A673 (cell line): ENCODE measurements at regions not wholly inside any gene's neighbourhood (a gene's known extent, or its start where the extent isn't known, plus 50 kb on each side); places are given as distances from the start of the nearest gene placed in this dataset.

Experiments
- BruUV-seq: library from RNA; stranded (reverse); fragments of 400-500 nt; replicated peaks from 2 replicates; lab custom pipeline; 2021; lab: Mats Ljungman, UMichigan
- CTCF ChIA-PET: fragments of 300-600 bp; sonication (Branson Sonifier 250); formaldehyde crosslinking; loops from one replicate; lab custom pipeline; 2022; ENCODE audit warnings: antibody characterized with exemption; lab: Charles Lee
- POLR2A ChIA-PET: fragments of 300-600 bp; sonication (Branson Sonifier 250); formaldehyde crosslinking; loops from one replicate; lab custom pipeline; 2022; ENCODE audit warnings: antibody characterized with exemption; ENCODE audit not compliant: low non-redundant PET; lab: Charles Lee
- DNase-seq: peaks from one replicate; pipeline ENCODE4 v3.0.0-alpha.2; 2015; ENCODE audit warnings: low spot score
- H3K27ac ChIP-seq: fragments of 200-600 bp; sonication (generic); 2 replicates; pipeline ENCODE4 v1.5.1; 2016; ENCODE audit warnings: mixed run types, low read depth, mild to moderate bottlenecking, mixed read lengths, antibody characterized with exemption, low read length; ENCODE audit not compliant: poor library complexity, severe bottlenecking
- H3K27me3 ChIP-seq: fragments of 200-600 bp; sonication (generic); replicated peaks from 2 replicates; pipeline ENCODE4 v1.6.1; 2017; ENCODE audit warnings: mixed run types, low read depth, mild to moderate bottlenecking, mixed read lengths, antibody characterized with exemption, low read length; ENCODE audit not compliant: insufficient read depth, poor library complexity
- H3K36me3 ChIP-seq: fragments of 200-600 bp; sonication (generic); 2 replicates; pipeline ENCODE4 v1.6.1; 2016; ENCODE audit warnings: mixed run types, mild to moderate bottlenecking, mixed read lengths, antibody characterized with exemption, low read length; ENCODE audit not compliant: insufficient read depth, poor library complexity, severe bottlenecking
- H3K4me1 ChIP-seq: fragments of 200-600 bp; sonication (generic); 2 replicates; pipeline ENCODE4 v1.6.1; 2017; ENCODE audit warnings: mixed run types, mild to moderate bottlenecking, mixed read lengths, antibody characterized with exemption, low read length; ENCODE audit not compliant: insufficient read depth, poor library complexity, severe bottlenecking
- H3K4me3 ChIP-seq: fragments of 200-600 bp; sonication (generic); 2 replicates; pipeline ENCODE4 v1.5.1; 2016; ENCODE audit warnings: low read depth, mixed run types, mild to moderate bottlenecking, mixed read lengths, low read length; ENCODE audit not compliant: poor library complexity, severe bottlenecking
- H3K9me3 ChIP-seq: fragments of 200-600 bp; sonication (generic); 2 replicates; pipeline ENCODE4 v1.6.1; 2016; ENCODE audit warnings: mixed run types, low read depth, mild to moderate bottlenecking, mixed read lengths, antibody characterized with exemption, low read length; ENCODE audit not compliant: poor library complexity, severe bottlenecking
- EZH2 ChIP-seq: fragments of 200-600 bp; sonication (generic); IDR thresholded peaks from 2 replicates; pipeline ENCODE4 v1.6.1; 2017; ENCODE audit warnings: borderline replicate concordance, low read depth, mild to moderate bottlenecking, mixed read lengths, antibody characterized with exemption, low read length; ENCODE audit not compliant: poor library complexity, severe bottlenecking
- intact Hi-C: fragments of 100-400 bp; cut with micrococcal nuclease; formaldehyde crosslinking; loops from one replicate; pipeline ENCODE4 v1.10.0; 2022; ENCODE audit not compliant: unreplicated experiment
- TF ChIP-seq, protein P1 (sequence below): fragments of 300-800, 200-600 bp; sonication (generic); conservative IDR thresholded peaks from 2 replicates; pipeline ENCODE4 v1.5.1; 2017; ENCODE audit warnings: low read depth, mild to moderate bottlenecking, antibody characterized with exemption, low read length, moderate library complexity, mixed read lengths

GRCh38 chr22:35189559-35189958, 67.7 kb upstream of the HMGXB4 start:
- no peaks in the 10 kb centered on the region for H3K27me3 ChIP-seq
- no peak overlapping the region for H3K27ac ChIP-seq
- H3K9me3 ChIP-seq, result peaks cover 8% of the 10 kb centered on the region
- CTCF ChIA-PET, result no interaction called here
- intact Hi-C loops, result no loop called here
- no peak for DNase-seq
- no peak overlapping the region for H3K4me3 ChIP-seq
- H3K4me1 ChIP-seq, result no peaks in the 10 kb centered on the region
- POLR2A ChIA-PET, result no interaction called here
- H3K36me3 ChIP-seq, result no peaks in the 10 kb centered on the region
- BruUV-seq, result no TSS peak
- TF ChIP-seq, protein P1, sequence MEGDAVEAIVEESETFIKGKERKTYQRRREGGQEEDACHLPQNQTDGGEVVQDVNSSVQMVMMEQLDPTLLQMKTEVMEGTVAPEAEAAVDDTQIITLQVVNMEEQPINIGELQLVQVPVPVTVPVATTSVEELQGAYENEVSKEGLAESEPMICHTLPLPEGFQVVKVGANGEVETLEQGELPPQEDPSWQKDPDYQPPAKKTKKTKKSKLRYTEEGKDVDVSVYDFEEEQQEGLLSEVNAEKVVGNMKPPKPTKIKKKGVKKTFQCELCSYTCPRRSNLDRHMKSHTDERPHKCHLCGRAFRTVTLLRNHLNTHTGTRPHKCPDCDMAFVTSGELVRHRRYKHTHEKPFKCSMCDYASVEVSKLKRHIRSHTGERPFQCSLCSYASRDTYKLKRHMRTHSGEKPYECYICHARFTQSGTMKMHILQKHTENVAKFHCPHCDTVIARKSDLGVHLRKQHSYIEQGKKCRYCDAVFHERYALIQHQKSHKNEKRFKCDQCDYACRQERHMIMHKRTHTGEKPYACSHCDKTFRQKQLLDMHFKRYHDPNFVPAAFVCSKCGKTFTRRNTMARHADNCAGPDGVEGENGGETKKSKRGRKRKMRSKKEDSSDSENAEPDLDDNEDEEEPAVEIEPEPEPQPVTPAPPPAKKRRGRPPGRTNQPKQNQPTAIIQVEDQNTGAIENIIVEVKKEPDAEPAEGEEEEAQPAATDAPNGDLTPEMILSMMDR, result no peak
- no peak for TF ChIP-seq EZH2

GRCh38 chr22:35191412-35191811, 65.9 kb upstream of the HMGXB4 start:
- POLR2A ChIA-PET, result no interaction called here

DNA sequence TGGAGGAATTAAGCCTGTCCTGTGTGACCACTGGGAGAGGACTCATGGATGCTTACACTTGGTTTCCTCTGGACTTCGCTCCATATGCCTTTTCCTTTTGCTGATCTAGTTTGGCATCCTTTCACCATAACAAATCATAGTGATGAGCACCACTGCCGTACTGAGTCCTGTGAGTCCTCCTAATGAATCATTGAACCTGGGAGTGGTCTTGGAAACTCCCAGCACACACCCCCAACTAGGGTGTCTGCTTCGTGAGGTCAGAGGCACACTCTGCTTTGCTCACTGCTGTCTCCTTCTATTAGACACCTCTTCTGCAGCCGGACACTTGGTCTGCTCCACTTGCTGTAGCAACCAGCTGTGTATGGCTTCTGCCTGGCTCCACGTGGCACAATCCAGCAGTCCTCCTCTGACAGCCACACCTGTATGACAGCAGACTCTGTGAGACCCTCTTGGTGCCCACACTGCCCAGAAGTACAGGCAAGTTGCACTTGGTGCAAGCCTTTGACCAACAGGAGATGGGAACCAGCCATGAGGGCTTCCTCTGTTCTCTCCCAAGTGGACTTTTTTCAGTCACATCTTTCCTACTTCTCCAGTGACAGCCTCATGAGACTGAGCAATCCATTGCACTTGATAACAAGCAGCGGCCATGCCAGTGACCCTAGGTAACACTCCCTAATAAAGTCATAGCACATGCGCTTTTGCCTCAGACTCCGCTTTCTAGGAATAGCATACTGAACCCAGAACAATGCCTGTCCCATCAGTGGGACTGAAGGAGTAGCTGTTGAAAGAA, 65.0 kb upstream of the HMGXB4 start:
- BruUV-seq, result no TSS peak
- Histone ChIP-seq H3K4me1 (no peaks in the 10 kb centered on the region), H3K4me3 (no peak overlapping the region), H3K27ac (no peak overlapping the region), H3K9me3 (peaks cover 8% of the 10 kb centered on the region), H3K27me3 (peaks cover 5% of the 10 kb centered on the region), H3K36me3 (no peaks in the 10 kb centered on the region)
- no peak for DNase-seq
- ChIA-PET CTCF (no interaction called here), POLR2A (no interaction called here)
- no peak for TF ChIP-seq EZH2
- TF ChIP-seq, protein P1, result no peak
- intact Hi-C loops, result no loop called here

More at GRCh38 chr22:35191412-35191811, 65.9 kb upstream of the HMGXB4 start:
- BruUV-seq, result no TSS peak
- CTCF ChIA-PET, result no interaction called here
- intact Hi-C loops, result no loop called here
- no peak overlapping the region for H3K27ac ChIP-seq
- DNase-seq, result peak; percentile 6
- no peak for TF ChIP-seq EZH2
- TF ChIP-seq, protein P1, result no peak
- H3K4me1 ChIP-seq, result no peaks in the 10 kb centered on the region
- H3K9me3 ChIP-seq, result peaks cover 8% of the 10 kb centered on the region
- H3K4me3 ChIP-seq, result no peak overlapping the region
- H3K27me3 ChIP-seq, result no peaks in the 10 kb centered on the region
- no peaks in the 10 kb centered on the region for H3K36me3 ChIP-seq
